Stimulated activated CD8-positive, alpha-beta memory T cell treated with anti-CD3 and anti-CD28 coated beads, Interleukin-12 subunit alpha, Interleukin-12 subunit beta, amount 100 ng/mL, for 24 hours (primary cell): ENCODE measurements at regions not wholly inside any gene's neighbourhood (a gene's known extent, or its start where the extent isn't known, plus 50 kb on each side); places are given as distances from the start of the nearest gene placed in this dataset.

Source experiments
- DNase-seq: peaks from one replicate; pipeline ENCODE4 v3.0.0-alpha.2; 2020; ENCODE audit errors: extremely low read depth

DNA sequence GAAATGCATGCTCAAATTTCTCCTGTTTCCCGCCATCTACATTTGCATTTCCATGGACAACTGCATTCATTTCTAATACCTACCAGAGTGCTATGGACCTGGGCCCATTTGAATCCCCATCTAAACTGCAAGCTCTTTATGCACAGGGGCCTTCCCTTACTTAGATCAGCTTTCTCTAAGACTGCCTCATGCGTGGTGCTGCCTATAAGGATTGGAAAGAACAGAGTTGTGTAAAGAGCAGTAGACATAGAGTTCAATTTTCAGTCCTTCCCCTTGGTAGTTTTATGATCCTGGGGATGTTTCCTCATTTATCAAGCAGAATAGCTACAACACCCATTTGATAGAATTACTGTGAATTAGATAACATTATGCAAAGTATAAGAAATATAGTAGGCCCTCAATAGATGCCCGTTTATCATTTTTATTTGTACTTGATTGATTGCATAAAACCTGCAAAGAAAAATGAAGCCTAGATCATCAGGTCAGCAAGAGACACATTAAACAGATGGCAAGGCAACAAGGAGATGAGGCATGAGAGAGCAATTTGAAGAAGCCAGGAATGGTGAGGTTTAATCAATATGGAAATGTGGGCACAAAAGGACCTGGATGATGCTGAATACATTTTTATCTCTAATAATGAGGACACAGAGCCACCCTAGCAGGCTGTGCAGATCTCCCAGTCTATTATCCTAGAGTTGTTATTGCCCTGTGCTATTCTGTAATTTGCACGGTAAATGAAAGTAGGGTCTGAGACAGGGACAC is 359.7 kb downstream of the FAM181B start:
- DNase-seq = no peak

DNA sequence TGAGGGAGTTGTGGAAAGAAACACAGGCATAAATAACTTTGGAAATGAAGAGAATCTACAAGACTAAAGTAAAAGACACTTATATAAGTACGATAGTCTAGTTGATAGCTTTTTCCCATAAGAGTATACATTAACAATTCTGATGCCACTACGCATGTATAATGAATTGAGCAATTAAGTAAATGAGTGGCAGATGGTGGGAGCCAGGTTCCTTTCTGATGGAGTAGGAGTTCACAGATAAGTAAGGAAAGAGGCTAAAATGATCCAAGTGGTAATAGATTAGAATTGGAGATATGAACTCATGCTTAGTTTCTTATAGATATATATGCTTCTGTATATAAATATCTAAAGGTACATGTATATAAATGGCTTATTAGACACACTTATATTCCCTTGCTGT is 368.3 kb downstream of the FAM181B start:
- DNase-seq = no peak

DNA sequence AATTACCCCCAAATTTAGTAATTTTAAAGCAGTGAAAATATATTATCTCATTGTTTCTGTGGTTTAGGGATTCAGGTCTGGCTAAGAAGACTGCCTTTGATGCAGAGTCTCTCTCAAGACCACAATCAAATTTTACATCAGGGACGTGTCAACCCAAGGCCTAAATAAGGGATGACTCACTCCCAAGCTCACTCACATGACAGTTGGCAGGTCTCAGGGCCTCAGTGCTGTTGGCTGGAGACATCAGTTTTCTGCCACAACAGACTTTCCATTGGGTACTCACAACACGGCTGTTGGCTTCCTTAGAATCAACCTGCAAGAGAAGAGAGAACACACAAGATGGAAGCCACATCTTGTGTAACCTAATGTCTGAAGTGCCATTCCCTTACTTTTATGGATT is 377.3 kb downstream of the FAM181B start:
- no peak for DNase-seq

DNA sequence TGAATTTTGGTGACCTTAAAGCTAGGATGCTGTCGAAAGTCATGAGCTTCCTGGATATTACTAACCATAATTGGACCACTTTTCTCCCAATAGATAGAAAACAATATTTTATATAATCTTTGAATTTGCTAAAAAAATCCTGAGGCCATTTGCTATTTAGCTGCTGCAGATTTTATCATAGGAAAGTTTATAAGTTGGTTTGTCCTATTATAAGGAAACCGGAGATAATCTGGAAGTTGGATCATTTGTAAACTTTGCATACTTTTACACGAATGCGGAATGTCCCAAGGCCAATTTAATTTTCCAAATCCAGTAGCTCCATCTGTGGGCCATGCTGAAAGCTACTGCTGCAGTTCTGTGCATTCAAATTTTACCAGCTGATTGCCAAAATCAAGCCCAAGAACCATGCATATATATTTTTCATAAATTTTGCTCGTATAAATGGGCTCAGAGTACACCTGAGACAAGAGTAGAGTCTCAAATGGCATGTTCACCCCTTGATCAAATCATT is 378.3 kb downstream of the FAM181B start:
- no peak for DNase-seq

DNA sequence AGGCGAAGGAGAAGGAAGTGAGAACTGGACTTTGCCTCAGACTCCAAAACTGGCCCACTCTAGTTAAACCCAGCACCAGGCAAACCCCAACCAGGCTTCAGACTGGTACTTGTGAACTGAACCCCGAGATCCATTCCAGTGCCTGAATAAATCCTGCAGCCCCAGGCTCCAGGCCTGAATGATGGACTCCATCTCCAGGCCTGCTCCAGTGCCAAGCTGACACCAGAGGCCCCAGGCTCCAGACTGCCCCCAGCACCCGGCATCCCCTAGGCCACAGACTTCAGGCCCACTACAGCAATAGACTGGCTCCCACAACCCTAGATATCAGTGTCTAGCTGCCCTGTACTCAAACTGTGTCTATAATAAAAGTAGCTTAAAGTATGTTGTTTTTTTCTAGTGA is 406.8 kb downstream of the FAM181B start:
- DNase-seq = no peak

DNA sequence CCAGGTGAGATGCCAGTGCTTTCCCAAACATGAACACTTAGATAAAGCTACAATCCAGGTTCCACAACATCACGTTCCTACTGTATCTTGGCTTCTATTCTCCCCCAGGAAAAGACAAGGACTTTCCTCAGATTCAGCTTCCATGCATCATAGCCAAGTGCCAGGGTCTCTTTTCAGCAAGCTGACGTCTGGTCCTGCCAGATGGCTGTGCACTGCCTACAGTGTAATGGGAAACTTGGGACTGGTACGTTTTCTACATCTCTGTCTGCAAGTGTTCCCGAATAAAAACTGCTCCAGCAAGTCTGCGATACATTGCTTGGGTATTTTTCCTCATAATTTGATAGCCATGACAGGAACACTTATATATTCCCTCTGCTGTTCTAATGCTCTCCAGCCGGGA is 412.5 kb downstream of the FAM181B start:
- no peak for DNase-seq

DNA sequence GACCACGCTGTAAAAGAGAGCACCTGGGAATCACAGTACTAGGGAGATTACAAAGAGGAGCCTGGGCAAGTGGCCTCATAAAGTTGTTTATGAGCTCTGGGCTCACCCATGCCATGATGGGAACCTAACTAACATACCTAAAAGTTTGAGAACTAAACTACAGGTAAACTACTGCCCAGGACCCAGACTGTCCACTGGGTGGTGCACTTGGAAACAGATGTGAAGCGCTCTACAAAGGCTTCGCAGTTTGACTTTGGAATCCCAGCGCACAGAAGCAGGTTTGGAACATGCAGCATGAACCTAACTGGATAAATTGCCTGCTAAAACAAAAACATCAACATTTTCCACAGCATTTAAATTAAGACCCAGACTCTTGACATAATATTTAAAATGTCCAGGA is 418.6 kb downstream of the FAM181B start:
- no peak for DNase-seq

DNA sequence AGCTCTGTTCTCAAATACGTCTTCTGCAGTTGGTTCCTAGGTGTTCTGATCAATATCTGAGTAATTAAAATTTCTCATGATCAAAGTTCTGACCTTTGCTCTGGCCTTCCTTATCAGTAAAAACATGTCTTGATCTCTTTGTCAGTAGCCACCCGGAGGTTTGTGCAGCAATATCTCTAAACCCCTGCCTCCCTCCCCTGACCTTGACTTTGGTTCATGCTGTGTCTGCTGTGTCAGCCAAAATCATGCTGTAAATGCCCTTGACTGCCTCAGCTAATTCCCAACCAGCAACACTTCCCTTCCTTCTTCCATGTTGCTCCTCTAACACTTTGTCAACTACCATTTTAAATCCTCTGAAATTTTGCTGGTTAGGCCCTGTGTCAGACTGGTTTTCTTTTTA is 424.7 kb downstream of the FAM181B start:
- no peak for DNase-seq

DNA sequence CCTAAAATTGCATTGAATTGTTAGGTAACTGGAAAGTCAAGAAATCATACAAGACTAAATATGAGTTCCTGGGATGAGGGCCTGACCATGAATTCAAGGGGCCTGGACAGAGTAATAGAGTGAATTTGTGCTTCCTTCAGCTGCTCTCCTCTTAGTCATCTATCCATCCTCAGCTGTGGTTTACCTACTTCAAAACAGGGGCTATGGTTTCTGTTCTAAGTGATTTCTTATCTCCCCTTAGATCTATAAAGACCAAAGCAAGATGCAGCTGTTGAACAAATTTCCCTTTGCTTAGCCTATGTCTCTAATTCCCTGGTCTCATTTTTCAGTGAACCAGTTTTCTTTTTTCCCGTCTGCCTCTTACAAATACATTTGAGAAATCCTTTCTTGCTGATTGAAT is 428.5 kb downstream of the FAM181B start:
- no peak for DNase-seq

DNA sequence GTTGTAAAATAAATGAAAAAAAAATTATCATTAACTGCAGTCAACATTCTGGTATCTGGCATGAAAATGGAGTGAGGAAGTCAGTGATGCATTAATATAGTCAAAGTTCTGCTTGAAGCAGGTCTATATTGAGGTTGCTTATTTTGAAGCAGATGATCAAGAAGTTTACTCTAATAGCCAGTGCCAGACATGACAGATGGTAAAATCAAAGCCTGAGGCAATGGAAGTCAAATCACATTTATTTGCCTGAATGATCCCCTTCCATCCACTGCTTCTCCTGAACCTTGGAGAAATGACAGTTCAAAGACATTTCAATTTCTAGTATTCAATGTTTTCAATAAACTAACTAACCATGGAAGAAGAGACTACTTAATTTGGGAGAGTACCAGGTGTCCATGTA is 430.0 kb downstream of the FAM181B start:
- DNase-seq = no peak

DNA sequence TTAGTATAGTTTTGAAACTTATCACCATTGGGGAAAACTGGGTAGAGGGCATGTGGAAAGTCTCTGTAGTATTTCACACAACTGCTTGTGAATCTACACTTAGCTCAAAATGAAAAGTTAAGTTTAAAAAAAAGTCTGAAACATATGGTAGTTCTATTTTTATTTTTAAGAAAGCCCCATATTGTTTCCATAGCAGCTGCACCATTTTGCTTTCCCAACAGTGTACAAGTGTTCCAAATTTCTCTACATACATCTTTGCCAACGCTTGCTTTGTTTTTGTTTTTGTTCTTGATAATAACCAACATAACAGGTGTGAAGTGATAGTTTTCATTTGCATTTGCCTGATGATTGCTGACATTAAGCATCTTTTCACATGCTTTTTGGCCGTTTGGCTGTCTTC is 445.2 kb downstream of the FAM181B start:
- DNase-seq = no peak

DNA sequence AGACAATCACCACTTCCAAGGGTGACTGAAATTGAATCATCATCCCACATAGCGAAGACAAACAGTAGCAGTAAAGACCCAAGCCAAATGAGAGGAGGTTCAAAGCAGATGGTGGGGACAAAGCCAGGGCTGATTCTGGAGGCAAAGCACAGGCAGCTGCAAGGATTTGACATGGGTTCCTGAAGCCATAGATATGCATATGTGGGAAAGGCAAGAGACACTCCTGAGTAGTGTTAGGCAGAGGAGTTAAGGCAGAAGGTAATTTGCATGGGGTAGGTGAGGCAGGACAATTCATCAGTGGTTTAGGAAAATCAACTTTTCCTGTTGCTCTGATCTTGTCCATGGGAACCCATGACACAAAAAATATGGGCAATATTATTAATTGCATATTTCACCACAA is 462.8 kb downstream of the FAM181B start:
- no peak for DNase-seq

DNA sequence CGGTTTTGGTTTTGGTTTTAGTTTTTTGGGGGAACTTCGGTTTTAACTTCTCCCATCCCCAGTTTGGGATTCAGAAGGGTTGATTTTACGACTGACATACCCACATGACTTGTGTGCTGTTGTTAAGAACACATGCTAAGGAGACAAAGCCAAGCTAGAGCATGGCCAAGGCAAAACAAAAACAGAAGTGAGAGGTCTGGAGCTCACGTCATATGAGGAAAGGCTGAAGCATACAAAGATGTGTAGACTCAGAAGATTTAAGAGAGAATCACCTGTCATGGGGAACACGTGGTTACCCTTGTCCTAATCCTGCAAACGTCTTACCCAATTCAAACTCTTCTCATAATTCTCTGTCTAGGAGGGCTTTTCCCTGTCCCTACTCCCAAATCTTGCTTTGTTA is 465.0 kb downstream of the FAM181B start:
- DNase-seq = no peak

DNA sequence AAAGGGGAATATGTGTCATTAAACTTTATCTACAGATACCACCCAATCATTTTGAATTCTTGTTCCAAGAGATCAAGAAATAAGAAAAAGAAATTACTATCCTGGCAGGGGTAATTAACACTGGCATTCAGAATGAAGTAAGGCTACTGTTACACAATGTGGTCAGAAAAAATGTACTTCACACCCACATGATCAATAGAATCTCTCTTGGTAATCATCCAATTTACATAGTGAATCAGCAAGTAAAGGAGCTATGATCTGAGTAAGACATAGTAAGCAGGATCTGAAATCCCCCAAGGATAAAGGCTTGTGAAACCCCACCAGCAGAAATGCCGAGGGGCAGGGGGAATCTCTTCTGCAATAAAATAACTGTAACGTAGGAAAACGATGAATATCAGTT is 466.5 kb downstream of the FAM181B start:
- DNase-seq = no peak

DNA sequence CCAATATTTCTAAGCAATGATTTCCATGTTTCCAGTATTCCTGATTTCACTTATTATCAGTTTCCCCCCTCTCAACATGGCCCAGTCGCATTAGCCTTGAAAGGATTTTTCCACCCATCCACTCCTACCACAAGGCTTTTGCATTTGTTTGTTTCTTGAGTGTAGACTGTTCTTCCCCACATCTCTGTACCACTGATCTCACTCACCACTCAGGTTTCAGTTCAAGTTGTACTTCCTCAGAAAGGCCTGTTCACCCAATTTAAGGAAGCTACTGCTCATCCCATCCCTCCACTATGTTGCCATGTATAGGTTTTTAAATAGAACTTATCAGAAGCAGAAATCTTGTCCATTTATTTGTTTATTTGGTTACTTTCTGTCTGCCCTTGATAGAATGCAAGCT is 472.3 kb downstream of the FAM181B start:
- no peak for DNase-seq

DNA sequence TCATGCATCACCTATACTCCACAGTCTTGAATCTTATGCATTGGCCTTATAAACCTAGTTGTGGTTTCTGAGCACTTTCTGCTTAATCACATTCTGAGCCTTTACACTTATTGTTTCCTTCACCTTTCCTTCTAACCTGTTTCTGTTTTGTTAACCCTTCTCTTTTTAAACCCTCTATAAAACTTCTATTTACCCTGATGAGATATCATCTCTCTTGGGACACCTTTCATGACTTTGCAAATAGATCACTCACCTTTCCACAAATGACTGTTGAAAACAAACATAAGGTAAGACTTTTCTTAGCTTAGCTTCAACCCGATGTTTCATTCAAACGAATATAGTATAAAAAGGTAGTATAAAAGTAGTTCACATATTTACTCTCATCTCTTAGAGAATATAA is 483.6 kb downstream of the FAM181B start:
- no peak for DNase-seq

DNA sequence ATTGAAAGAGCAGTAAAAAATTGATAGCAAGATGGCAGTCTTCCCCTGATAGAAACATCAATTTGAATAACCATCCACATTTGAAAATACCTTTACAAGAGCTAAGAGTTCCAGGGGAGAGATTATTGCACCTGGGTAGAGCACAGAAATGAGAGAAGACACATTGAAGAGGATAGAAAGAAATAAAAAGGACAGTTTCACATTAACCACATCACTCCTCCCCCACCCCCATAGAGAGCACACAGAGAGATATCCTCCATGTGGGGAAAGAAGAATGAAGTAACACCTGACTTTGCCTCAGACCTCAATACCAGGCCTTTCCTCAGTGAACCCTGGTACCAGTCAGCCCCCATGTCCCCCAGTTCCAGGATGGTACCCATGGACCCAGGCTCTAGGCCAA is 486.7 kb downstream of the FAM181B start:
- no peak for DNase-seq

DNA sequence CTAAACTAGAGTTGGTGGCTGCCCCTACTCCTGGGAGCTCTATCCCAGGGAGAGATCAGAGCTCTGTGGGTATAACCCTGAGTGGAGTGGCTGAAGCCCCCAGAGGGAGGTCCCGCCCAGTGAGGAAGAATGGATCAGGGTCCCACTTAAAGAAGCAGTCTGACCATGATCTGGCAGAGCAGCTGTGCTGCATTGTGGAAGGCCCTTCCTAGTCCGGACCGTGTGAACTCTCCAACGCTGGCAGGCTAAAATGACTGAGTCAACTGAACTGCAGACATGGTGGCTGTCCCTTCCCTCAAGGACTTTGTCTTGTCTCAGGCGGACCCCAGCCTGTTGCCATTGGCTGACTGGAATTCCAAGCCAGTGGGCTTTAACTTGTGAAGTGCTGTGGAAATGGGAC is 494.2 kb downstream of the FAM181B start:
- DNase-seq = no peak

DNA sequence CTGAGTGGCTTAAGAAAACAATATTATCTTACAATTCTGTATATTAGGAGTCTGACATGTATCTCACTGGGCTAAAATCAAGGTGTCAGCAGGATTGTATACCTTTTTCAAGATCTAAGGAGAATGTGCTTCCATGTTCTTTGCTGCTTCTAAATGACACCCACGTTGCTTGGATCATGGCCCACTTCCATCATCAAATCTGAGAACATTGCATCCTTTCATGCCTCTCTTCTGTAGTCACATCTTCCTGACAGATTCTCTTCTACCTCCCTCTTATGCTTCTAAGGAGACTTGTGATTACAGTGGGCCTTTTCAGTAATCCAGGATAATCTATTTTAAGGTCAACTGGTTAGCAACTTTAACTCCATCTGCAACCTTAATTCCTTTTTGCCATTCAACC is 499.4 kb downstream of the FAM181B start:
- DNase-seq = no peak

DNA sequence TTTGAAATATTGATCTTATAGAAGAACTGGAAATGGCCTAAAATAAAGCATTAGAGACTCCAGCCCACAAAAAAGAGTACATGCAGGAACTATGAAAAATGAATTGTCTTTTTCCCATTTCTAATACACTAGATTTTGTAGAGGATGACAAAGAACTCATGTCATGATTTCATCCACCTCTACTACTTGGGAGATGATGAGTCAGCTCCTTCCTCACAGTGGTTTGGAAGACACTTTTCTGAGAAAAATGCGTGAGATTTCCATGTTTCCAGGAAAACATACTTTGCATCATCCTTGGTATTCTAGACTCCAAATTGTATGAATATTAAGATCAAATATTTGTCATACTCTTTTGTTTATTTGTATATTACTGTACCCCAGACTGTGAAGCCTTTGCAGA is 500.5 kb downstream of the FAM181B start:
- no peak for DNase-seq

DNA sequence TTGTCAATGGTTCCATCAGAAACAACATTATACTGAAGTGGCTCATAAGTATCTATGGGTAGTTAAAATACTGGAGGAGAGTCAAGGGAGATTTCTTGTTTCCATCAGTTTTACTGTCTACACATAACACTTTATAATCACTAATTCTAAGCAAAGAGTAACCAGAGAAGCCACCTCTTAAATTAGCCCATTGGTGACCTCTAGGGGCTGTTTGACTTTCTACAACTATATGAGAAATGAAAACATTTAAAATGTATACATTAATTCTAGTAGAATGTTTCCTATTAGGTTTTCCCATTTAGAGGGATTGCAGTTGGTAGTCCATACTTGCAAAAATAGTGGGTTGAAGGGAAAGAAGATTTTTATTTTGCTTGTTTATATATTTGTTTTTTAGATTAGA is 504.3 kb downstream of the FAM181B start:
- DNase-seq = no peak

DNA sequence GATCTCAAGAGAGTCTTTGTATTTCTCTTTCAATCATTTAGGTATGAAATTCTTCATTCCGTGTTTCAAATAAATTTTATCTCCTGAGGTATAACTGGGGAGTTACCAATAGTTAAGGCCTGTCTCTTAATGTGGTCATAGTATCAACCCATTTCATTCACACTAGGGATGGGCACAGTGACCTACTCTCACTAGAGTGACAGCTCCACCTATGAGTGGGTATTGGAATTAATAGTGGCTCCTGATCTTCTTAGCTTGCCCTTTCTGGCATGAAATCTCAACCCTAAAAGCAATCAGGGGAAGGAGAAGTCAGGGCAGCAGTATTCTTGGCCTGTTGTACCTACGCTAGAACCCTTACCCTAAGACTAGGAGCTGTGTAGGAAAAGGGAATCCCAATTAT is 507.7 kb downstream of the FAM181B start:
- no peak for DNase-seq

DNA sequence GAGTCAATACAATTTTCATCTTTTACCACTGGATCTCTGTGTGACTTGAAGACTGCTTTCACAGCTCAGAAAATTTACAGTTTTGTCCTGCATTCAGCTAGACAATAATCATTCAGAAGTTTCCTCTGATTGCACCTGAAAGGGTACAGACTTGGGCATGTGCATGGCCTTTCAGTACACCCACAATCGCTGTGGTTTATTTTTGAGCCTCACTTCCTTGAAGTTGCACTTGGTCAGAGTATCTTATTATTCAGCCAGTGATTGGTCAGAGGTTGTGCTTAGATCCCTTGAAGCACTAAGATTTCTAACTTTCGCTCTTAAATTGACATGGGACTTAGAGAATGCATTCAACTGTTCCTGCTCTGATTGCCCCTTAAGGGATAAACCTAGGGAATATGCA is 508.2 kb downstream of the FAM181B start:
- DNase-seq = no peak

DNA sequence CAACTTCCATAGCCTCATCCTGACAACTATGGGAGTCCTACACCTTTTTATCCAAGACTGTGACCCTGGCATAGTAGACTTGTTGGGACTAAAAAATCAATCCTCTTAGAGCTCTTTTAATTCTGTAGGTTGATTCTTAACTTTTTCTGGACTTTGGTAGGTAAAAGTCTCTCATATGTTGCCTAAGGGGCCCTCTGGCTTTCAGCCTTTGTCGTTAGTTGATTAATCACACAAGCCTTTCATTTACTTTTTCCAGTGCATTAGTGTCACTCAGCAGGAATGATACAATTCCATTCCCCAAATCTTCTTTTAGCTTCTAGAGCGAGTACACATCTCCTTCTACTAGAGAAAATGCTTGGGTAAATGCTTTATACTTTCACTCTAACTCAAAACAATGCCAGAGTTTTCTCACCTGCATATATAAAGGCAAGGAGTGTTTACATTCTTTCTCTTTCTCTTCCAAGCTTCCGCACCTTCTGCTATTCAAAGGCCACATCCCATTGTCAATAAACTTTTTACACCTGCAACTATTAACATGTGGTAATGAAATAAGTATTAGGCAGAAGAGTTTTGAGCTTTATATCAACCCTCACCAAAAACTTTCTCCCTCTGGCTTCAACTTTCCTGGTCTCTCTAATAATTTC is 516.6 kb downstream of the FAM181B start:
- DNase-seq = no peak
